ENCODE measurements at regions not wholly inside any gene's neighbourhood (a gene's known extent, or its start where the extent isn't known, plus 50 kb on each side); places are given as distances from the start of the nearest gene placed in this dataset.
"Not testable (repeated sequence)": the region's sequence is repeated elsewhere in the genome, so short reads cannot be mapped to it uniquely, and the experiment has no call there.

- Histone ChIP-seq H3K4me3 (no peak overlapping the region), H3K4me1 (ENCODE audit: control insufficient read depth in 5 of 5, insufficient read depth in 5 of 5, low read length in 5 of 5) (no peaks in the 10 kb centered on the region), H3K9ac (ENCODE audit: insufficient read depth in 1 of 2, low read length in 2 of 2) (no peak overlapping the region), H3K9me3 (ENCODE audit: control insufficient read depth in 4 of 4, insufficient read depth in 3 of 4, low read length in 3 of 4) (peaks cover 0 to 7% (median 0%) of the 10 kb centered on the region in 4 donors), H3K36me3 (ENCODE audit: control insufficient read depth in 4 of 4, insufficient read depth in 4 of 4, low read length in 4 of 4) (no peaks in the 10 kb centered on the region), H3K27me3 (ENCODE audit: control insufficient read depth in 3 of 3, insufficient read depth in 3 of 3, low read length in 2 of 3) (no peaks in the 10 kb centered on the region), H3K27ac (ENCODE audit: low read depth in 1 of 2, low read length in 1 of 2) (no peak overlapping the region)
- no peak for TF ChIP-seq CTCF (IDR thresholded peaks at IDR 0.05; ENCODE audit: control extremely low read depth, extremely low read depth)
- ATAC-seq (ENCODE audit: insufficient read depth, low FRiP score) (no peak), DNase-seq (no peak)
- WGBS, 2 donors = 63 to 66% methylated on average over 4 of the region's 4 CpGs
Measured at GRCh38 chr14:105701456-105702274, 175.3 kb downstream of the TMEM121 start.

- Histone ChIP-seq H3K27me3 (ENCODE audit: control insufficient read depth in 3 of 3, insufficient read depth in 3 of 3, low read length in 2 of 3) (no peaks in the 10 kb centered on the region), H3K4me3 (no peak overlapping the region), H3K4me1 (ENCODE audit: control insufficient read depth in 5 of 5, insufficient read depth in 5 of 5, low read length in 5 of 5) (no peaks in the 10 kb centered on the region), H3K36me3 (ENCODE audit: control insufficient read depth in 4 of 4, insufficient read depth in 4 of 4, low read length in 4 of 4) (no peaks in the 10 kb centered on the region), H3K27ac (ENCODE audit: low read depth in 1 of 2, low read length in 1 of 2) (no peak overlapping the region), H3K9me3 (ENCODE audit: control insufficient read depth in 4 of 4, insufficient read depth in 3 of 4, low read length in 3 of 4) (peaks cover 0 to 7% (median 0%) of the 10 kb centered on the region in 4 donors), H3K9ac (ENCODE audit: insufficient read depth in 1 of 2, low read length in 2 of 2) (no peak overlapping the region)
- ATAC-seq (ENCODE audit: insufficient read depth, low FRiP score) = no peak
- no peak for DNase-seq
- TF ChIP-seq CTCF (IDR thresholded peaks at IDR 0.05; ENCODE audit: control extremely low read depth, extremely low read depth) = no peak
- 72 to 74% methylated on average over 2 of the region's 2 CpGs for WGBS, 2 donors
Measured at GRCh38 chr14:105702275-105702817, 176.0 kb downstream of the TMEM121 start.

- H3K4me3 ChIP-seq; H3K27ac ChIP-seq (ENCODE audit: low read depth in 1 of 2, low read length in 1 of 2); ATAC-seq (ENCODE audit: insufficient read depth, low FRiP score); H3K36me3 ChIP-seq (ENCODE audit: control insufficient read depth in 4 of 4, insufficient read depth in 4 of 4, low read length in 4 of 4); H3K27me3 ChIP-seq (ENCODE audit: control insufficient read depth in 3 of 3, insufficient read depth in 3 of 3, low read length in 2 of 3); H3K9ac ChIP-seq (ENCODE audit: insufficient read depth in 1 of 2, low read length in 2 of 2); DNase-seq; H3K4me1 ChIP-seq (ENCODE audit: control insufficient read depth in 5 of 5, insufficient read depth in 5 of 5, low read length in 5 of 5); H3K9me3 ChIP-seq (ENCODE audit: control insufficient read depth in 4 of 4, insufficient read depth in 3 of 4, low read length in 3 of 4): not testable (repeated sequence)
- 59 to 60% methylated on average over 6 of the region's 8 CpGs for WGBS, 2 donors
Measured at GRCh38 chr14:105703044-105703665, 176.8 kb downstream of the TMEM121 start.

DNA sequence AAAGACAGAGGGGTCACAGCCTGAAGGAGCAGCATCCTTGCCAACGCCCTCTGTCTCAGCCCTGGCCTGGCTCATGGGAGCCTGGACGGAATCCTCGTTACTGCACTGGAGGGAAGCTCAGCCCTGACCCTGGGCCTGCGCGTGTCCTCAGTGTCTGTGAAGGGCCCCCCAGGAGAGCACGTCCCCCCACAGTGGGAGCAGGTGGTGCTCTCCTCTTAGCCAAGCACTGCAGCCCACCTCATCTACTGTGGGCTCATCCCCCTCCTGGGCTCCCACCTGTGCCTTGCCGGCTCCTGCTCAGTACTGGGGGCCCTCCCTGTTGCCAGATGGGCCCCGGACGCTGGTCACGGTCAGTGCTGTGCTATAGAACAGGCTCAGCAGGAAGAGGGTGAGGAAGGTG, 177.7 kb downstream of the TMEM121 start:
- not testable (repeated sequence) for H3K27me3 ChIP-seq (ENCODE audit: control insufficient read depth in 3 of 3, insufficient read depth in 3 of 3, low read length in 2 of 3); H3K36me3 ChIP-seq (ENCODE audit: control insufficient read depth in 4 of 4, insufficient read depth in 4 of 4, low read length in 4 of 4); ATAC-seq (ENCODE audit: insufficient read depth, low FRiP score); H3K27ac ChIP-seq (ENCODE audit: low read depth in 1 of 2, low read length in 1 of 2); H3K4me1 ChIP-seq (ENCODE audit: control insufficient read depth in 5 of 5, insufficient read depth in 5 of 5, low read length in 5 of 5); H3K9me3 ChIP-seq (ENCODE audit: control insufficient read depth in 4 of 4, insufficient read depth in 3 of 4, low read length in 3 of 4); DNase-seq; H3K4me3 ChIP-seq; H3K9ac ChIP-seq (ENCODE audit: insufficient read depth in 1 of 2, low read length in 2 of 2)
- WGBS, 2 donors = 90% methylated on average over 4 to 9 of the region's 10 CpGs

DNA sequence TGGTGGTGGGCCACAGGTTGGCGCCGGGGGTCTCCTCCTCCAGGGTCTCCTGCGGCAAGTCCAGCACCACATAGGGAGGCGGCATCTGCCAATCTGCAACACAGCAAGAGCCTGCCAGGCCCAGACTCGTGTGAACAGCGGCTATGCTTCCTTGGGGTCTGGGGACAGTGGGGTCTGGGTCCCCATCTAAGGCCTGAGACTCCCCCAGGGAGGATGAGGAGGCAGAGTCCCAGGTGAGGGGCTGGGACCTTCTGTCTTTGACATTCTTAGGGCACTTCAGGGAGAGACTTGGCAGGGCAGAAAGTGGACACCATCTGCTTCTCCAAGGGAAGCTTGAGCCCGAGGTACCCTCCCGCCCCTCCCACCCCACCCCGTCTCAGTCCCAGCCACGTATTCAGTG, 178.1 kb downstream of the TMEM121 start:
- not testable (repeated sequence) for H3K4me1 ChIP-seq (ENCODE audit: control insufficient read depth in 5 of 5, insufficient read depth in 5 of 5, low read length in 5 of 5); ATAC-seq (ENCODE audit: insufficient read depth, low FRiP score); H3K36me3 ChIP-seq (ENCODE audit: control insufficient read depth in 4 of 4, insufficient read depth in 4 of 4, low read length in 4 of 4); H3K27me3 ChIP-seq (ENCODE audit: control insufficient read depth in 3 of 3, insufficient read depth in 3 of 3, low read length in 2 of 3); H3K9me3 ChIP-seq (ENCODE audit: control insufficient read depth in 4 of 4, insufficient read depth in 3 of 4, low read length in 3 of 4); H3K27ac ChIP-seq (ENCODE audit: low read depth in 1 of 2, low read length in 1 of 2); H3K4me3 ChIP-seq; DNase-seq; H3K9ac ChIP-seq (ENCODE audit: insufficient read depth in 1 of 2, low read length in 2 of 2)
- WGBS, 2 donors = 78 to 82% methylated on average over 3 to 4 of the region's 10 CpGs

DNA sequence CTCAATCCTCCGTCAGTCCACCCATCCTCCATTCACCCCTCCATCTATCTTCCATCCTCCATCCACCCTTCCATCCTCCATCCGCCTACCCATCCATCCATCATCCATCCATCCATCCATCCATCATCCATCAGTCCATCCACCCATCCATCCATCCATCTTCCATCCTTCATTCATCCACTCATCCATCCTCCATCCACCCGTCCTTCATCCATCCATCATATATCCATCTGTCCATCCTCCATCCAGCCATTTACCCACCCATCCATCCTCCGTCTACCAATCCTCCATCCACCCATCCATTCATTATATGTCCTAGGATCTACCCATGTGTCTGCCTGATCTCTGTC, 179.1 kb downstream of the TMEM121 start:
- not testable (repeated sequence) for DNase-seq; H3K9me3 ChIP-seq (ENCODE audit: control insufficient read depth in 4 of 4, insufficient read depth in 3 of 4, low read length in 3 of 4); H3K9ac ChIP-seq (ENCODE audit: insufficient read depth in 1 of 2, low read length in 2 of 2); H3K27ac ChIP-seq (ENCODE audit: low read depth in 1 of 2, low read length in 1 of 2); H3K4me3 ChIP-seq; H3K4me1 ChIP-seq (ENCODE audit: control insufficient read depth in 5 of 5, insufficient read depth in 5 of 5, low read length in 5 of 5); H3K27me3 ChIP-seq (ENCODE audit: control insufficient read depth in 3 of 3, insufficient read depth in 3 of 3, low read length in 2 of 3); ATAC-seq (ENCODE audit: insufficient read depth, low FRiP score); H3K36me3 ChIP-seq (ENCODE audit: control insufficient read depth in 4 of 4, insufficient read depth in 4 of 4, low read length in 4 of 4)
- WGBS, 2 donors = 83 to 93% methylated on average over 4 of the region's 4 CpGs
